ENCODE measurements at regions not wholly inside any gene's neighbourhood (a gene's known extent, or its start where the extent isn't known, plus 50 kb on each side); places are given as distances from the start of the nearest gene placed in this dataset.

GRCh38 chr12:104873374-104873773 lies 84.7 kb downstream of the SLC41A2 start:
- Histone ChIP-seq H3K27me3 (no peaks in the 10 kb centered on the region), H3K36me3 (no peaks in the 10 kb centered on the region), H3K4me1 (no peaks in the 10 kb centered on the region), H3K4me3 (no peak overlapping the region), H3K9me3 (no peaks in the 10 kb centered on the region), H3K27ac (replicated peaks in 1 of 4) (no peak overlapping the region)
- 72% methylated on average over 2 of the region's 2 CpGs for WGBS
- DNase-seq (ENCODE audit: extremely low spot score) = no peak
- no peak for TF ChIP-seq CTCF (IDR thresholded peaks at IDR 0.05)
- intact Hi-C loops (cut with DNase I) = no loop called here

GRCh38 chr12:104870797-104871196 lies 87.3 kb downstream of the SLC41A2 start:
- DNase-seq (ENCODE audit: extremely low spot score) = no peak
- intact Hi-C loops (cut with DNase I) = no loop called here
- Histone ChIP-seq H3K27ac (replicated peaks in 1 of 4) (no peak overlapping the region), H3K9me3 (no peaks in the 10 kb centered on the region), H3K27me3 (no peaks in the 10 kb centered on the region), H3K36me3 (no peaks in the 10 kb centered on the region), H3K4me3 (no peak overlapping the region), H3K4me1 (peaks cover 0 to 6% (median 0%) of the 10 kb centered on the region in 4 donors)
- WGBS = 100% methylated on average over 1 of the region's 1 CpG
- TF ChIP-seq CTCF (IDR thresholded peaks at IDR 0.05) (no peak), POLR2A (IDR thresholded peaks at IDR 0.05; ENCODE audit: low read depth) (no peak), POLR2AphosphoS5 (IDR thresholded peaks at IDR 0.05) (no peak), EP300 (IDR thresholded peaks at IDR 0.05) (no peak)

GRCh38 chr12:104866291-104866690 lies 91.8 kb downstream of the SLC41A2 start:
- intact Hi-C loops (cut with DNase I) = no loop called here
- H3K4me3 ChIP-seq = no peak overlapping the region
- no peak for DNase-seq (ENCODE audit: extremely low spot score)
- no peak overlapping the region for H3K27ac ChIP-seq (replicated peaks in 1 of 4)
- no peaks in the 10 kb centered on the region for H3K9me3 ChIP-seq
- TF ChIP-seq POLR2AphosphoS5 (IDR thresholded peaks at IDR 0.05) (no peak), CTCF (IDR thresholded peaks at IDR 0.05) (no peak), POLR2A (IDR thresholded peaks at IDR 0.05; ENCODE audit: low read depth) (no peak), EP300 (IDR thresholded peaks at IDR 0.05) (no peak)
- H3K36me3 ChIP-seq = no peaks in the 10 kb centered on the region
- peaks cover 0 to 9% (median 0%) of the 10 kb centered on the region in 4 donors for H3K4me1 ChIP-seq
- WGBS = 63% methylated on average over 2 of the region's 2 CpGs
- H3K27me3 ChIP-seq = no peaks in the 10 kb centered on the region

- H3K36me3 ChIP-seq = no peaks in the 10 kb centered on the region
- 70% methylated on average over 1 of the region's 1 CpG for WGBS
Observed at GRCh38 chr12:104865080-104865479, 93.0 kb downstream of the SLC41A2 start.

More at GRCh38 chr12:104865080-104865479, 93.0 kb downstream of the SLC41A2 start:
- TF ChIP-seq POLR2AphosphoS5 (IDR thresholded peaks at IDR 0.05) = no peak
- TF ChIP-seq CTCF (IDR thresholded peaks at IDR 0.05) = no peak
- peaks cover 0 to 9% (median 0%) of the 10 kb centered on the region in 4 donors for H3K4me1 ChIP-seq
- H3K4me3 ChIP-seq = no peak overlapping the region
- H3K27ac ChIP-seq (replicated peaks in 1 of 4) = no peak overlapping the region
- no peaks in the 10 kb centered on the region for H3K9me3 ChIP-seq
- H3K27me3 ChIP-seq = no peaks in the 10 kb centered on the region
- intact Hi-C loops (cut with DNase I) = no loop called here
- no peak for DNase-seq (ENCODE audit: extremely low spot score)
